Pulmonary artery endothelial cell (primary cell): ENCODE measurements at regions not wholly inside any gene's neighbourhood (a gene's known extent, or its start where the extent isn't known, plus 50 kb on each side); places are given as distances from the start of the nearest gene placed in this dataset.
A peak's percentile ranks its signal among the peaks of the same experiment; 100 is the strongest.
"Not testable (repeated sequence)": the region's sequence is repeated elsewhere in the genome, so short reads cannot be mapped to it uniquely, and the experiment has no call there.

Experiments used
- DNase-seq: peaks from one replicate; pipeline ENCODE4 v3.0.0-alpha.2; 2011; ENCODE audit warnings: low read depth, low spot score

- no peak for DNase-seq
These were observed 147.6 kb upstream of the TMEM168 start for GRCh38 chr7:112937651-112938415.

- DNase-seq = no peak
These were observed 143.4 kb upstream of the TMEM168 start for GRCh38 chr7:112933598-112933997.

GRCh38 chr7:112930787-112931186 is 140.6 kb upstream of the TMEM168 start:
- no peak for DNase-seq

- no peak for DNase-seq
These were observed 139.2 kb upstream of the TMEM168 start for GRCh38 chr7:112929421-112929820.

GRCh38 chr7:112926018-112926417 is 135.8 kb upstream of the TMEM168 start:
- DNase-seq = no peak

GRCh38 chr7:112922546-112922945 is 132.4 kb upstream of the TMEM168 start:
- DNase-seq = not testable (repeated sequence)

- DNase-seq = not testable (repeated sequence)
These were observed 126.2 kb upstream of the TMEM168 start for GRCh38 chr7:112916431-112916830.

- DNase-seq = no peak
These were observed 117.9 kb upstream of the TMEM168 start for GRCh38 chr7:112908086-112908485.

GRCh38 chr7:112907658-112908057 is 117.5 kb upstream of the TMEM168 start:
- DNase-seq = no peak

GRCh38 chr7:112905950-112906349 is 115.8 kb upstream of the TMEM168 start:
- DNase-seq = no peak

GRCh38 chr7:112905413-112905812 is 115.2 kb upstream of the TMEM168 start:
- no peak for DNase-seq

- DNase-seq = peak; percentile 37
These were observed 108.5 kb upstream of the TMEM168 start for GRCh38 chr7:112898432-112899290.

- no peak for DNase-seq
These were observed 107.7 kb upstream of the TMEM168 start for GRCh38 chr7:112897839-112898431.

GRCh38 chr7:112896026-112896601 is 105.9 kb upstream of the TMEM168 start:
- DNase-seq = no peak

GRCh38 chr7:112892263-112892662 is 102.1 kb upstream of the TMEM168 start:
- DNase-seq = no peak

- DNase-seq = no peak
These were observed 101.5 kb upstream of the TMEM168 start for GRCh38 chr7:112891698-112892097.

GRCh38 chr7:112889834-112890438 is 99.7 kb upstream of the TMEM168 start:
- DNase-seq = no peak

- no peak for DNase-seq
These were observed 99.1 kb upstream of the TMEM168 start for GRCh38 chr7:112889268-112889667.

- no peak for DNase-seq
These were observed 98.6 kb upstream of the TMEM168 start for GRCh38 chr7:112888781-112889180.

GRCh38 chr7:112887976-112888375 is 97.8 kb upstream of the TMEM168 start:
- no peak for DNase-seq

- DNase-seq = no peak
These were observed 97.1 kb upstream of the TMEM168 start for GRCh38 chr7:112887337-112887736.
